ENCODE measurements at regions not wholly inside any gene's neighbourhood (a gene's known extent, or its start where the extent isn't known, plus 50 kb on each side); places are given as distances from the start of the nearest gene placed in this dataset.

- Histone ChIP-seq H3K79me2 (ENCODE audit: insufficient read depth, low read depth, low read length) (no peaks in the 10 kb centered on the region), H2AFZ (ENCODE audit: low read length) (no peak overlapping the region), H3K4me1 (ENCODE audit: insufficient read depth, low read length, poor library complexity, severe bottlenecking) (no peaks in the 10 kb centered on the region), H3K9me3 (ENCODE audit: low read length) (no peaks in the 10 kb centered on the region), H4K20me1 (ENCODE audit: insufficient read depth, low read length) (no peaks in the 10 kb centered on the region), H3K27ac (ENCODE audit: low read depth, low read length, poor library complexity, severe bottlenecking) (no peak overlapping the region), H3K4me3 (ENCODE audit: low read depth, low read length, poor library complexity, severe bottlenecking) (no peak overlapping the region), H3K4me2 (ENCODE audit: low read length) (no peak overlapping the region), H3K9me2 (ENCODE audit: insufficient read depth, low read length) (no peaks in the 10 kb centered on the region), H3K36me3 (ENCODE audit: insufficient read depth, low read length) (no peaks in the 10 kb centered on the region)
- CTCF ChIA-PET (ENCODE audit: unreplicated experiment) = no interaction called here
- no peak for TF ChIP-seq CTCF (conservative IDR thresholded peaks at IDR 0.05; ENCODE audit: low read length)
- TF ChIP-seq EZH2phosphoT487 (IDR thresholded peaks at IDR 0.05; ENCODE audit: borderline replicate concordance, low read depth, low read length) = no peak
- DNase-seq (ENCODE audit: low spot score) = no peak
- no TSS peak for BruUV-seq (replicated peaks)
- intact Hi-C loops (cut with micrococcal nuclease; ENCODE audit: unreplicated experiment) = no loop called here
- POLR2A ChIA-PET = interaction anchor here (1.2 kb wide), 1 partner anchor 14 kb away, joined by 5 read pairs; no protein-coding TSS in a partner anchor
Observed at GRCh38 chr12:61780435-61780834, 479.8 kb upstream of the USP15 start.

- POLR2A ChIA-PET = interaction anchor here (1.2 kb wide), 1 partner anchor 15 kb away, joined by 5 read pairs; no protein-coding TSS in a partner anchor
- DNase-seq (ENCODE audit: low spot score) = no peak
- no peaks in the 10 kb centered on the region for H3K79me2 ChIP-seq (ENCODE audit: insufficient read depth, low read depth, low read length)
- H3K9me2 ChIP-seq (ENCODE audit: insufficient read depth, low read length) = no peaks in the 10 kb centered on the region
- H3K4me2 ChIP-seq (ENCODE audit: low read length) = no peak overlapping the region
- no peak overlapping the region for H3K27ac ChIP-seq (ENCODE audit: low read depth, low read length, poor library complexity, severe bottlenecking)
- CTCF ChIA-PET (ENCODE audit: unreplicated experiment) = no interaction called here
- no TSS peak for BruUV-seq (replicated peaks)
- no peak overlapping the region for H2AFZ ChIP-seq (ENCODE audit: low read length)
- H4K20me1 ChIP-seq (ENCODE audit: insufficient read depth, low read length) = no peaks in the 10 kb centered on the region
- H3K9me3 ChIP-seq (ENCODE audit: low read length) = no peaks in the 10 kb centered on the region
- H3K36me3 ChIP-seq (ENCODE audit: insufficient read depth, low read length) = no peaks in the 10 kb centered on the region
- no peaks in the 10 kb centered on the region for H3K4me1 ChIP-seq (ENCODE audit: insufficient read depth, low read length, poor library complexity, severe bottlenecking)
- TF ChIP-seq CTCF (conservative IDR thresholded peaks at IDR 0.05; ENCODE audit: low read length) (no peak), EZH2phosphoT487 (IDR thresholded peaks at IDR 0.05; ENCODE audit: borderline replicate concordance, low read depth, low read length) (no peak)
- H3K4me3 ChIP-seq (ENCODE audit: low read depth, low read length, poor library complexity, severe bottlenecking) = no peak overlapping the region
- intact Hi-C loops (cut with micrococcal nuclease; ENCODE audit: unreplicated experiment) = no loop called here
Observed at GRCh38 chr12:61781021-61781581, 479.1 kb upstream of the USP15 start.

GRCh38 chr12:61796846-61797245 lies 463.4 kb upstream of the USP15 start:
- ChIA-PET CTCF (ENCODE audit: unreplicated experiment) (no interaction called here), POLR2A (interaction anchor here (0.6 kb wide), 1 partner anchor 13 kb away, joined by 3 read pairs; no protein-coding TSS in a partner anchor)
- no TSS peak for BruUV-seq (replicated peaks)
- no peaks in the 10 kb centered on the region for H3K4me1 ChIP-seq (ENCODE audit: insufficient read depth, low read length, poor library complexity, severe bottlenecking)
- H3K27ac ChIP-seq (ENCODE audit: low read depth, low read length, poor library complexity, severe bottlenecking) = no peak overlapping the region
- TF ChIP-seq CTCF (conservative IDR thresholded peaks at IDR 0.05; ENCODE audit: low read length) (no peak), EZH2phosphoT487 (IDR thresholded peaks at IDR 0.05; ENCODE audit: borderline replicate concordance, low read depth, low read length) (no peak)
- no peak overlapping the region for H2AFZ ChIP-seq (ENCODE audit: low read length)
- intact Hi-C loops (cut with micrococcal nuclease; ENCODE audit: unreplicated experiment) = no loop called here
- H3K4me2 ChIP-seq (ENCODE audit: low read length) = no peak overlapping the region
- H3K36me3 ChIP-seq (ENCODE audit: insufficient read depth, low read length) = no peaks in the 10 kb centered on the region
- no peak overlapping the region for H3K4me3 ChIP-seq (ENCODE audit: low read depth, low read length, poor library complexity, severe bottlenecking)
- no peaks in the 10 kb centered on the region for H4K20me1 ChIP-seq (ENCODE audit: insufficient read depth, low read length)
- H3K79me2 ChIP-seq (ENCODE audit: insufficient read depth, low read depth, low read length) = no peaks in the 10 kb centered on the region
- DNase-seq (ENCODE audit: low spot score) = no peak
- no peaks in the 10 kb centered on the region for H3K9me3 ChIP-seq (ENCODE audit: low read length)
- H3K9me2 ChIP-seq (ENCODE audit: insufficient read depth, low read length) = no peaks in the 10 kb centered on the region

Data from OCI-LY7 (cell line).